Activated CD8-positive, alpha-beta memory T cell treated with anti-CD3 and anti-CD28 coated beads for 24 hours (primary cell): ENCODE measurements at regions not wholly inside any gene's neighbourhood (a gene's known extent, or its start where the extent isn't known, plus 50 kb on each side); places are given as distances from the start of the nearest gene placed in this dataset.

Source experiments
- DNase-seq: peaks from one replicate; pipeline ENCODE4 v3.0.0-alpha.2; 2020

GRCh38 chr12:60257063-60257462, 661.2 kb downstream of the SLC16A7 start:
- DNase-seq: no peak

- DNase-seq: no peak
Measured at GRCh38 chr12:60259225-60259624, 663.4 kb downstream of the SLC16A7 start.

GRCh38 chr12:60262378-60262777, 666.5 kb downstream of the SLC16A7 start:
- no peak for DNase-seq

- DNase-seq: no peak
Measured at GRCh38 chr12:60263161-60263560, 667.3 kb downstream of the SLC16A7 start.

- DNase-seq: no peak
Measured at GRCh38 chr12:60263836-60264493, 668.1 kb downstream of the SLC16A7 start.

- DNase-seq: no peak
Measured at GRCh38 chr12:60265741-60266140, 669.9 kb downstream of the SLC16A7 start.

- DNase-seq: no peak
Measured at GRCh38 chr12:60266381-60266852, 670.6 kb downstream of the SLC16A7 start.

- DNase-seq: no peak
Measured at GRCh38 chr12:60269611-60270269, 673.9 kb downstream of the SLC16A7 start.

- DNase-seq: no peak
Measured at GRCh38 chr12:60271816-60272215, 676.0 kb downstream of the SLC16A7 start.

GRCh38 chr12:60278209-60278608, 682.4 kb downstream of the SLC16A7 start:
- DNase-seq: no peak

- no peak for DNase-seq
Measured at GRCh38 chr12:60279221-60279620, 683.4 kb downstream of the SLC16A7 start.

GRCh38 chr12:60281522-60281921, 685.7 kb downstream of the SLC16A7 start:
- no peak for DNase-seq

GRCh38 chr12:60290532-60290931, 694.7 kb downstream of the SLC16A7 start:
- no peak for DNase-seq

- no peak for DNase-seq
Measured at GRCh38 chr12:60308366-60308991, 712.6 kb downstream of the SLC16A7 start.

GRCh38 chr12:60311940-60312339, 716.1 kb downstream of the SLC16A7 start:
- no peak for DNase-seq

GRCh38 chr12:60317361-60317760, 721.5 kb downstream of the SLC16A7 start:
- no peak for DNase-seq

GRCh38 chr12:60324746-60325145, 728.9 kb downstream of the SLC16A7 start:
- DNase-seq: no peak

- no peak for DNase-seq
Measured at GRCh38 chr12:60333461-60333860, 737.6 kb downstream of the SLC16A7 start.

GRCh38 chr12:60335745-60336144, 739.9 kb downstream of the SLC16A7 start:
- DNase-seq: no peak

GRCh38 chr12:60337839-60338549, 742.2 kb downstream of the SLC16A7 start:
- DNase-seq: no peak

GRCh38 chr12:60345442-60345841, 749.6 kb downstream of the SLC16A7 start:
- DNase-seq: no peak

- DNase-seq: no peak
Measured at GRCh38 chr12:60349232-60349978, 753.6 kb downstream of the SLC16A7 start.

- no peak for DNase-seq
Measured at GRCh38 chr12:60387356-60387755, 791.5 kb downstream of the SLC16A7 start.
